CD4-positive, alpha-beta memory T cell (primary cell): ENCODE measurements at regions not wholly inside any gene's neighbourhood (a gene's known extent, or its start where the extent isn't known, plus 50 kb on each side); places are given as distances from the start of the nearest gene placed in this dataset.
"Not testable (repeated sequence)": the region's sequence is repeated elsewhere in the genome, so short reads cannot be mapped to it uniquely, and the experiment has no call there.

ENCODE experiments used
- CTCF ChIA-PET: fragments of 350-600 bp; sonication (Branson Sonifier 250); formaldehyde crosslinking; loops from one replicate; lab custom pipeline; 2021; ENCODE audit warnings: inconsistent platforms; ENCODE audit not compliant: partially characterized antibody; lab: Charles Lee
- POLR2A ChIA-PET: fragments of 350-600 bp; sonication (Branson Sonifier 250); formaldehyde crosslinking; loops from one replicate; lab custom pipeline; 2021; ENCODE audit not compliant: partially characterized antibody; lab: Charles Lee
- DNase-seq, 5 donors: peaks; one replicate each; pipeline versions ENCODE4 v3.0.0 to v3.0.0-alpha.2; 2020 to 2022; ENCODE audit warnings: mixed read lengths in 1 of 5
- H3K27ac ChIP-seq: one replicate; pipeline ENCODE4 v1.7.0; 2013; ENCODE audit warnings: low read depth, low read length
- H3K27me3 ChIP-seq: 2 replicates; pipeline ENCODE4 v1.7.0; 2013; ENCODE audit warnings: mild to moderate bottlenecking, low read length, moderate library complexity; ENCODE audit not compliant: insufficient read depth
- H3K36me3 ChIP-seq: 2 replicates; pipeline ENCODE4 v1.7.0; 2013; ENCODE audit warnings: mild to moderate bottlenecking, low read length, moderate library complexity; ENCODE audit not compliant: insufficient read depth
- H3K4me1 ChIP-seq: 2 replicates; pipeline ENCODE4 v1.7.0; 2013; ENCODE audit warnings: mild to moderate bottlenecking, low read length, moderate library complexity; ENCODE audit not compliant: insufficient read depth
- H3K4me3 ChIP-seq, 2 donors: one replicate each; pipeline ENCODE4 v1.7.0; 2013; ENCODE audit warnings: low read length in 2 of 2, mild to moderate bottlenecking in 1 of 2
- H3K9me3 ChIP-seq, 2 donors: one replicate each; pipeline ENCODE4 v1.7.0; 2013; ENCODE audit warnings: low read length in 2 of 2, control low read depth in 1 of 2; ENCODE audit not compliant: control insufficient read depth in 1 of 2
- H3K27ac Mint-ChIP-seq, 7 donors: one replicate each; pipeline ENCODE4 v1.8.0; 2020 to 2021; ENCODE audit warnings: mixed read lengths in 7 of 7, mild to moderate bottlenecking in 6 of 7, inconsistent platforms in 3 of 7, moderate library complexity in 3 of 7
- H3K27me3 Mint-ChIP-seq, 2 donors: one replicate each; pipeline ENCODE4 v1.8.0; 2020 to 2021; ENCODE audit warnings: mixed read lengths in 2 of 2
- H3K36me3 Mint-ChIP-seq, 2 donors: one replicate each; pipeline ENCODE4 v1.8.0; 2020 to 2021; ENCODE audit warnings: mixed read lengths in 2 of 2, inconsistent platforms in 1 of 2, mild to moderate bottlenecking in 1 of 2
- H3K4me1 Mint-ChIP-seq, 4 donors: one replicate each; pipeline ENCODE4 v1.8.0; 2020 to 2021; ENCODE audit warnings: mixed read lengths in 4 of 4, mild to moderate bottlenecking in 1 of 4
- H3K4me3 Mint-ChIP-seq, 8 donors: one replicate each; pipeline ENCODE4 v1.8.0; 2020 to 2021; ENCODE audit warnings: mixed read lengths in 8 of 8, mild to moderate bottlenecking in 7 of 8, moderate library complexity in 6 of 8, inconsistent platforms in 3 of 8
- H3K9me3 Mint-ChIP-seq, 8 donors: one replicate each; pipeline ENCODE4 v1.8.0; 2020 to 2021; ENCODE audit warnings: mixed read lengths in 8 of 8, mild to moderate bottlenecking in 5 of 8, inconsistent platforms in 3 of 8, moderate library complexity in 1 of 8
- intact Hi-C: fragments of 100-400 bp; cut with micrococcal nuclease; formaldehyde crosslinking; loops from one replicate; pipeline ENCODE4 v1.15.1; 2023

DNA sequence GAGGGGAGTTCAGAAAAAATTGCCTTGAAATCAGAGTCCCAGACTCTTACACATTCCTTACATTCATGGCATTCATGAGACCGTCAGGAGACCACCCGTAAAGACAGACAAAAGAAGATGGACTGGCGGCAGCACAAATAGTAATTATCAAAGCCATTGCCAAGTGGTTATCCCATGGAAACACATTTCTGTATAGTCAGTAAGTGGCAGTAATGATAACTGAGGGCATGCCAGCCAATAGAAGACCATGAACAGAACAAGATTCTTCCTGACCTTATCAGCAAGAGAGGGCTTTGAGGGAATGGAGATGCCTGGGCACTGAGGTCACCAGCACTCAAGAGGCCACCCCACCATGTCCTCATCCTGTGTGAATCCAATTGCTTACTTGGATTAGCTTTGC lies 121.7 kb upstream of the HCCS start:
- Mint-ChIP-seq H3K36me3 (no peaks in the 10 kb centered on the region), H3K27me3 (no peaks in the 10 kb centered on the region), H3K27ac (no peak overlapping the region), H3K9me3 (peaks cover 0 to 16% (median 11%) of the 10 kb centered on the region in 8 donors), H3K4me1 (no peaks in the 10 kb centered on the region), H3K4me3 (peak overlapping the region in 1 of 8 donors; percentile 10)
- Histone ChIP-seq H3K27me3 (no peaks in the 10 kb centered on the region), H3K9me3 (no peaks in the 10 kb centered on the region), H3K36me3 (no peaks in the 10 kb centered on the region), H3K4me3 (no peak overlapping the region), H3K4me1 (no peaks in the 10 kb centered on the region), H3K27ac (no peak overlapping the region)
- intact Hi-C loops, result no loop called here
- DNase-seq, result no peak
- CTCF ChIA-PET, result no interaction called here
- POLR2A ChIA-PET, result no interaction called here

DNA sequence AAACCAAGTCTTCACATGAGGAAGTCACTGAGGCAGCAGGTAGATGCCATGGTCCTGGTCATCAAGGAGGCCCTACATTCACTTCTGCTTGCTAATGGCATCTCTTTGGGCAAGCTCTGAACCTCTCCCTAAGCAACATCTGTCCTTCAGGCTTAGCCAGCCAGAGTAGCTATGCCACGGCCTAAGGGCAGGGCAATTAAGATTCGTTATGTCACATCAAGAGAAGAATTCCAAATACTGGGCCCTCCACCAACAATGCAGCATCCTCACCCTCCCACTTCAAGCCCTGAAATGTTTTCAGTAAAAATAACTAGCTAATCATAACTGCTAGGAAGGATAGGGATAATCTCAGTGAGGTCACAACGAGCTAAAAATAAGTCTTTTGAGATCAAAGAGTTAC lies 120.7 kb upstream of the HCCS start:
- Mint-ChIP-seq H3K9me3 (peaks cover 0 to 16% (median 11%) of the 10 kb centered on the region in 8 donors), H3K27ac (no peak overlapping the region), H3K4me1 (no peaks in the 10 kb centered on the region), H3K27me3 (no peaks in the 10 kb centered on the region), H3K4me3 (no peak overlapping the region), H3K36me3 (no peaks in the 10 kb centered on the region)
- Histone ChIP-seq H3K27me3 (no peaks in the 10 kb centered on the region), H3K4me1 (no peaks in the 10 kb centered on the region), H3K27ac (no peak overlapping the region), H3K9me3 (no peaks in the 10 kb centered on the region), H3K36me3 (no peaks in the 10 kb centered on the region), H3K4me3 (no peak overlapping the region)
- ChIA-PET POLR2A (no interaction called here), CTCF (no interaction called here)
- intact Hi-C loops, result no loop called here
- no peak for DNase-seq

GRCh38 chrX:10990976-10991375 lies 120.2 kb upstream of the HCCS start:
- no peak for DNase-seq
- Histone ChIP-seq H3K4me3 (no peak overlapping the region), H3K9me3 (no peaks in the 10 kb centered on the region), H3K4me1 (no peaks in the 10 kb centered on the region), H3K27ac (no peak overlapping the region), H3K27me3 (no peaks in the 10 kb centered on the region), H3K36me3 (no peaks in the 10 kb centered on the region)
- Mint-ChIP-seq H3K27ac (no peak overlapping the region), H3K4me1 (no peaks in the 10 kb centered on the region), H3K36me3 (no peaks in the 10 kb centered on the region), H3K27me3 (no peaks in the 10 kb centered on the region), H3K4me3 (no peak overlapping the region), H3K9me3 (peaks cover 0 to 16% (median 11%) of the 10 kb centered on the region in 8 donors)
- intact Hi-C loops, result no loop called here
- ChIA-PET POLR2A (no interaction called here), CTCF (no interaction called here)

DNA sequence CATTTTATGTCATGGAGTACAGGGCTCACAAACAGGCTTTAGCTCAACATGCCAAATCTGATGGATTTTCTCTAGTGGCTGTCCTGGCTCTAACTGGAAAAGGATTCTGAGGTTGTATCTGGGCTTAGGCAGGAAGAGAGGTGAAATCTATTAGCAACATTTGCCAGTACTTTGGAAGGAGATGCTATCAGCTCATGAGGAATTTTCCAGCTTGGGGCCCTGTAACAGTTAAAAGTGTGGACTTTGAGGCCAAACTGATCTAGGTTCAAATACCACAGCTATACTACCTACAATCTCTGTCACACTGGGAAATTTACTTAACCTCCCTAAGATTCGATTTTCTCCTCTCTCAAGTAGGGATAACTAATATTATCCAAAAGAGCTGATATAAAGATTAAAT lies 119.0 kb upstream of the HCCS start:
- Histone ChIP-seq H3K4me3 (no peak overlapping the region), H3K27me3 (no peaks in the 10 kb centered on the region), H3K4me1 (no peaks in the 10 kb centered on the region), H3K9me3 (no peaks in the 10 kb centered on the region), H3K36me3 (no peaks in the 10 kb centered on the region), H3K27ac (no peak overlapping the region)
- no peak for DNase-seq
- H3K4me1 Mint-ChIP-seq, result no peaks in the 10 kb centered on the region
- H3K9me3 Mint-ChIP-seq, result peaks cover 0 to 16% (median 10%) of the 10 kb centered on the region in 8 donors
- H3K4me3 Mint-ChIP-seq, result no peak overlapping the region
- no peak overlapping the region for H3K27ac Mint-ChIP-seq
- ChIA-PET CTCF (no interaction called here), POLR2A (no interaction called here)
- intact Hi-C loops, result no loop called here
- no peaks in the 10 kb centered on the region for H3K27me3 Mint-ChIP-seq
- no peaks in the 10 kb centered on the region for H3K36me3 Mint-ChIP-seq

GRCh38 chrX:11007076-11007475 lies 104.1 kb upstream of the HCCS start:
- CTCF ChIA-PET, H3K36me3 Mint-ChIP-seq, POLR2A ChIA-PET, H3K9me3 ChIP-seq, DNase-seq, H3K27me3 Mint-ChIP-seq, H3K27ac ChIP-seq, H3K4me1 ChIP-seq, H3K4me3 ChIP-seq, H3K4me3 Mint-ChIP-seq, H3K36me3 ChIP-seq, H3K27ac Mint-ChIP-seq, intact Hi-C loops, H3K27me3 ChIP-seq, H3K4me1 Mint-ChIP-seq: not testable (repeated sequence)
- H3K9me3 Mint-ChIP-seq, result peaks cover 0 to 25% (median 10%) of the 10 kb centered on the region in 8 donors

DNA sequence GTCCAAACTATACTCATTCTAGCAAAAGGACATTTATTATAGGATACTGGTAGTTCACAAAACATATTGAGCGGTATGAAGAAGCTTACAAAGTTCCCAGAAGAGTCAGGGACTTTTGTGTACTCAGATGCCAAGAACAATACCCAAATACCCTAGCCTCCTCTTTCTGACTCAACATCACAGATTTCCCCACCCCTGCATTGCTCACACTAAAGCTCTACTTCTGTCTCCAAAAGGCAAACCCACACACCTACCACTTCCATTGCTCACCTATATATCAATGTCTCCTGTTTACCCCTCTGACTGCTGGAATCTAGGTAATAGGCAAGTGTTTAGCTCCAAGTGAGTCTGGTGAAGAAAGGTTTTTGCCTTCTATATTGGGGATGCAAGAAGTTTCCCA lies 100.7 kb upstream of the HCCS start:
- Mint-ChIP-seq H3K27ac (no peak overlapping the region), H3K4me3 (no peak overlapping the region), H3K27me3 (peaks cover 0 to 2% of the 10 kb centered on the region in 2 donors), H3K9me3 (peaks cover 0 to 20% (median 8%) of the 10 kb centered on the region in 8 donors), H3K4me1 (no peaks in the 10 kb centered on the region), H3K36me3 (no peaks in the 10 kb centered on the region)
- Histone ChIP-seq H3K27ac (no peak overlapping the region), H3K27me3 (no peaks in the 10 kb centered on the region), H3K4me1 (no peaks in the 10 kb centered on the region), H3K4me3 (no peak overlapping the region), H3K36me3 (no peaks in the 10 kb centered on the region), H3K9me3 (no peaks in the 10 kb centered on the region)
- ChIA-PET POLR2A (no interaction called here), CTCF (no interaction called here)
- intact Hi-C loops, result no loop called here
- no peak for DNase-seq

- Histone ChIP-seq H3K4me1 (no peaks in the 10 kb centered on the region), H3K36me3 (no peaks in the 10 kb centered on the region), H3K4me3 (no peak overlapping the region), H3K27me3 (no peaks in the 10 kb centered on the region), H3K9me3 (no peaks in the 10 kb centered on the region), H3K27ac (no peak overlapping the region)
- no peaks in the 10 kb centered on the region for H3K36me3 Mint-ChIP-seq
- H3K4me3 Mint-ChIP-seq, result no peak overlapping the region
- intact Hi-C loops, result no loop called here
- H3K27me3 Mint-ChIP-seq, result no peaks in the 10 kb centered on the region
- H3K4me1 Mint-ChIP-seq, result no peaks in the 10 kb centered on the region
- H3K9me3 Mint-ChIP-seq, result peaks cover 0 to 11% (median 7%) of the 10 kb centered on the region in 8 donors
- ChIA-PET POLR2A (no interaction called here), CTCF (no interaction called here)
- DNase-seq, result no peak
- no peak overlapping the region for H3K27ac Mint-ChIP-seq
Measured at GRCh38 chrX:11016728-11017127, 94.4 kb upstream of the HCCS start.

DNA sequence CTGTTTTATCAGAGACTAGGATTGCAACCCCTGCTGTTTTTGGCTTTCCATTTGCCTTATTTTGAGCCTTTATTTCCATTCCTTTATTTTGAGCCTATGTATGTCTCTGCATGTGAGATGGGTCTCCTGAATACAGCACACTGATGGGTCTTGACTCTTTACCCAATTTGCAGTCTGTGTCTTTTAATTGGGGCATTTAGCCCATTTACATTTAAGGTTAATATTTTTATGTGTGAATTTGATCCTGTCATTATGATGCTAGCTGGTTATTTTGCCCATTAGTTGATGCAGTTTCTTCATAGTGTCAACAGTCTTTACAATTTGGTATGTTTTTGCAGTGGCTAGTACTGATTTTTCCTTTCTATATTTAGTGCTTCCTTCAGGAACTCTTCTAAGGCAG lies 88.5 kb upstream of the HCCS start:
- DNase-seq, H3K4me3 ChIP-seq, H3K4me3 Mint-ChIP-seq, H3K36me3 ChIP-seq, H3K4me1 Mint-ChIP-seq, H3K36me3 Mint-ChIP-seq, intact Hi-C loops, H3K9me3 ChIP-seq, H3K4me1 ChIP-seq, CTCF ChIA-PET, H3K27ac Mint-ChIP-seq, POLR2A ChIA-PET, H3K27ac ChIP-seq, H3K27me3 ChIP-seq, H3K27me3 Mint-ChIP-seq: not testable (repeated sequence)
- H3K9me3 Mint-ChIP-seq, result peaks cover 0 to 37% (median 12%) of the 10 kb centered on the region in 8 donors
